Stimulated activated CD4-positive, alpha-beta T cell treated with anti-CD3 and anti-CD28 coated beads, Interleukin-15, amount 100 ng/mL, for 1 hour (primary cell): ENCODE measurements at regions not wholly inside any gene's neighbourhood (a gene's known extent, or its start where the extent isn't known, plus 50 kb on each side); places are given as distances from the start of the nearest gene placed in this dataset.
"Not testable (repeated sequence)": the region's sequence is repeated elsewhere in the genome, so short reads cannot be mapped to it uniquely, and the experiment has no call there.

Source experiments
- DNase-seq, 2 donors: peaks; one replicate each; pipeline ENCODE4 v3.0.0-alpha.2; 2020; ENCODE audit warnings: low read depth in 1 of 2, low spot score in 1 of 2

GRCh38 chr2:105538840-105539239, 140.0 kb upstream of the FHL2 start:
- no peak for DNase-seq

- no peak for DNase-seq
Observed at GRCh38 chr2:105537920-105538319, 139.1 kb upstream of the FHL2 start.

GRCh38 chr2:105537466-105537865, 138.6 kb upstream of the FHL2 start:
- no peak for DNase-seq

- no peak for DNase-seq
Observed at GRCh38 chr2:105536175-105536574, 137.3 kb upstream of the FHL2 start.

GRCh38 chr2:105529258-105529657, 130.4 kb upstream of the FHL2 start:
- not testable (repeated sequence) for DNase-seq

GRCh38 chr2:105526000-105526925, 127.4 kb upstream of the FHL2 start:
- no peak for DNase-seq

- DNase-seq: no peak
Observed at GRCh38 chr2:105525201-105525600, 126.3 kb upstream of the FHL2 start.

GRCh38 chr2:105522645-105523044, 123.8 kb upstream of the FHL2 start:
- no peak for DNase-seq

GRCh38 chr2:105521616-105522015, 122.8 kb upstream of the FHL2 start:
- DNase-seq: no peak

GRCh38 chr2:105521176-105521575, 122.3 kb upstream of the FHL2 start:
- DNase-seq: no peak

- no peak for DNase-seq
Observed at GRCh38 chr2:105519516-105519915, 120.7 kb upstream of the FHL2 start.

GRCh38 chr2:105518897-105519296, 120.0 kb upstream of the FHL2 start:
- DNase-seq: no peak

GRCh38 chr2:105517814-105518705, 119.2 kb upstream of the FHL2 start:
- DNase-seq: no peak

- no peak for DNase-seq
Observed at GRCh38 chr2:105515581-105516415, 116.9 kb upstream of the FHL2 start.

- no peak for DNase-seq
Observed at GRCh38 chr2:105514576-105514975, 115.7 kb upstream of the FHL2 start.

GRCh38 chr2:105510761-105511528, 112.1 kb upstream of the FHL2 start:
- no peak for DNase-seq

GRCh38 chr2:105509269-105510086, 110.6 kb upstream of the FHL2 start:
- no peak for DNase-seq

GRCh38 chr2:105506860-105507259, 108.0 kb upstream of the FHL2 start:
- not testable (repeated sequence) for DNase-seq

- no peak for DNase-seq
Observed at GRCh38 chr2:105504459-105504858, 105.6 kb upstream of the FHL2 start.
